ENCODE measurements at regions not wholly inside any gene's neighbourhood (a gene's known extent, or its start where the extent isn't known, plus 50 kb on each side); places are given as distances from the start of the nearest gene placed in this dataset.

DNA sequence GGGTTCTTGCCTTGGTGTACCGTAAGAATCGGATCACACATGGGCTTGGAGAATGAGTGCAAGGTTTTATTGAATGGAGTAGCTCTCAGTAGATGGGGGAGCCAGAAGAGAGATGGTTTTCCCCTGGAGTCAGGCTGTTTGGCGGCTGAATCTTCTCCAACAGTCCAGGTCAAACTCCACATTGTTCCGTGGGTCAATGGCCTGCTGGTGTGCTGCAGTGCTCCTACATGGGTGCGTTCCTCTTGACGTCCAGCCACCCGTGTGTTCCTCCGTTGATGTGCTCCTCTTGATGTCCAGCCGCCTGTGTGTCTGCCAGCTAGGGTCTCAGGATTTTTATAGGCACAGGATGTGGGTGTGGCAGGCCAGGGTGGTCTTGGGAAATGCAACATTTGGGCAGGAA, 69.3 kb upstream of the AGBL1 start:
- intact Hi-C loops (cut with micrococcal nuclease): no loop called here
- Mint-ChIP-seq H3K4me3 (ENCODE audit: unreplicated experiment) (no peak overlapping the region), H3K4me1 (ENCODE audit: insufficient read depth, unreplicated experiment) (no peaks in the 10 kb centered on the region), H3K36me3 (ENCODE audit: insufficient read depth, unreplicated experiment) (no peaks in the 10 kb centered on the region), H3K27ac (ENCODE audit: low read depth, unreplicated experiment) (no peak overlapping the region), H3K9me3 (ENCODE audit: unreplicated experiment) (no peaks in the 10 kb centered on the region), H3K27me3 (ENCODE audit: insufficient read depth, unreplicated experiment) (peaks cover 14% of the 10 kb centered on the region)
- ChIA-PET POLR2A (no interaction called here), CTCF (no interaction called here)
- no TSS peak for BruUV-seq (replicated peaks)
- TF ChIP-seq, protein P1, sequence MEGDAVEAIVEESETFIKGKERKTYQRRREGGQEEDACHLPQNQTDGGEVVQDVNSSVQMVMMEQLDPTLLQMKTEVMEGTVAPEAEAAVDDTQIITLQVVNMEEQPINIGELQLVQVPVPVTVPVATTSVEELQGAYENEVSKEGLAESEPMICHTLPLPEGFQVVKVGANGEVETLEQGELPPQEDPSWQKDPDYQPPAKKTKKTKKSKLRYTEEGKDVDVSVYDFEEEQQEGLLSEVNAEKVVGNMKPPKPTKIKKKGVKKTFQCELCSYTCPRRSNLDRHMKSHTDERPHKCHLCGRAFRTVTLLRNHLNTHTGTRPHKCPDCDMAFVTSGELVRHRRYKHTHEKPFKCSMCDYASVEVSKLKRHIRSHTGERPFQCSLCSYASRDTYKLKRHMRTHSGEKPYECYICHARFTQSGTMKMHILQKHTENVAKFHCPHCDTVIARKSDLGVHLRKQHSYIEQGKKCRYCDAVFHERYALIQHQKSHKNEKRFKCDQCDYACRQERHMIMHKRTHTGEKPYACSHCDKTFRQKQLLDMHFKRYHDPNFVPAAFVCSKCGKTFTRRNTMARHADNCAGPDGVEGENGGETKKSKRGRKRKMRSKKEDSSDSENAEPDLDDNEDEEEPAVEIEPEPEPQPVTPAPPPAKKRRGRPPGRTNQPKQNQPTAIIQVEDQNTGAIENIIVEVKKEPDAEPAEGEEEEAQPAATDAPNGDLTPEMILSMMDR (IDR thresholded peaks at IDR 0.05; ENCODE audit: unreplicated experiment): no peak
- no peak for DNase-seq (ENCODE audit: unreplicated experiment)

DNA sequence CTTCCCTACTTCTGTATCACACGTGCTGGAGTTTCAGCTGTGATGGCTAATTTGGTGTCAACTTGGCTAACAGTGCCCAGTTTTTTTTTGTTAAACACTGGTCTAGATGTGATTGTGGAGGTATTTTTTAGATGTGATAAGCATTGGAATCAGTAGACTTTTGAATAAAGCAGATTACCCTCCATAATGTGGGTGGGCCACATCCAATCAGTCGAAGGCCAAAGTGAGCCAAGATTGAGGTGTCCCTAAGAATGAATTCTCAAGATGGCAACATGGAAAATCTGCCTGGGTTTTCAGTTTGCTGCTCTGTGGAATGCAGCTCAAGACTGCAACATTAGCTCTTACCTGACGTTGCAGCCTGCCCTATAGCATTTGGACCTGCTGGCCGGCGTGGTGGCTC, 68.8 kb upstream of the AGBL1 start:
- H3K4me1 Mint-ChIP-seq (ENCODE audit: insufficient read depth, unreplicated experiment): no peaks in the 10 kb centered on the region
- TF ChIP-seq, protein P1 (IDR thresholded peaks at IDR 0.05; ENCODE audit: unreplicated experiment): no peak
- H3K27ac Mint-ChIP-seq (ENCODE audit: low read depth, unreplicated experiment): no peak overlapping the region
- no peaks in the 10 kb centered on the region for H3K9me3 Mint-ChIP-seq (ENCODE audit: unreplicated experiment)
- intact Hi-C loops (cut with micrococcal nuclease): no loop called here
- ChIA-PET CTCF (no interaction called here), POLR2A (no interaction called here)
- H3K4me3 Mint-ChIP-seq (ENCODE audit: unreplicated experiment): no peak overlapping the region
- H3K27me3 Mint-ChIP-seq (ENCODE audit: insufficient read depth, unreplicated experiment): peaks cover 14% of the 10 kb centered on the region
- H3K36me3 Mint-ChIP-seq (ENCODE audit: insufficient read depth, unreplicated experiment): no peaks in the 10 kb centered on the region
- BruUV-seq (replicated peaks): no TSS peak
- DNase-seq (ENCODE audit: unreplicated experiment): no peak

DNA sequence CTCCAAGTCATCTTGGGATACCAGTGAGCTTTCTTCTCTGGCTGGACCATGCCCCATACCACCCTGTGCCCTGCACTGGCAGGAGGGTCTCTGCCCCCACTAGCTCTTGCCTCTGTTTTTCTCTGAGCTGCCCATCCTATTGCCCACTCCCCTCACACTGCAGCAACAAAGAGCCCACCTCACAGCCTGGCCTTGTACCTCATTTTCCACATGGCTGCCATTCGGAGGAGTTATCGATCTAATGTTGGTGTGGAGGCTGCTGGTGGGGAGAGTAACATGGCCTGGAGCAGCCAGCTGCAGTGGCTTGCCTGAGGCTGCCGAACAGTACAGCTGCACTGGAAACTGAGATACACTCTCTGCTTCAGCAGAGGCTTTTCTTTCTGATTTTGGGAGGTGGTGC, 65.7 kb upstream of the AGBL1 start:
- TF ChIP-seq, protein P1 (IDR thresholded peaks at IDR 0.05; ENCODE audit: unreplicated experiment): no peak
- Mint-ChIP-seq H3K36me3 (ENCODE audit: insufficient read depth, unreplicated experiment) (no peaks in the 10 kb centered on the region), H3K4me3 (ENCODE audit: unreplicated experiment) (no peak overlapping the region), H3K27me3 (ENCODE audit: insufficient read depth, unreplicated experiment) (peaks cover 14% of the 10 kb centered on the region), H3K4me1 (ENCODE audit: insufficient read depth, unreplicated experiment) (peaks cover 6% of the 10 kb centered on the region), H3K9me3 (ENCODE audit: unreplicated experiment) (no peaks in the 10 kb centered on the region), H3K27ac (ENCODE audit: low read depth, unreplicated experiment) (no peak overlapping the region)
- no peak for DNase-seq (ENCODE audit: unreplicated experiment)
- ChIA-PET POLR2A (no interaction called here), CTCF (no interaction called here)
- intact Hi-C loops (cut with micrococcal nuclease): no loop called here
- no TSS peak for BruUV-seq (replicated peaks)

DNA sequence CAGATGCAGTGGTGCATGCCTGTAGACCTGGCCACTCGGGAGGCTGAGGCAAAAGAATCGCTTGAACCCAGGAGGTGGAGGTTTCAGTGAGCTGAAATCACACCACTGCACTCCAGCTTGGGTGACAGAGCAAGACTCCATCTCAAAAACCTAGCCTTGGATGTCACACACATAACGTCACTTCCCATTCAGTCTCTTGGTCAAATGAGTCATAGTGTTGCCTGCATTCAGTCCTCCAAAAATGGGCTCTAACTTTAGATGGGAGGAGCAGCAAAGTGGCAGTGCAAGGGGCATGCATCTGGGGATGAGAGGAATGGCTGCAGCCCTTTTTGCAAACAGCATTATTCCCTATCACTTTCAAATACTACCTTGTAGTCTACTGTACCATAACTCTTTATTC, 62.9 kb upstream of the AGBL1 start:
- no peak overlapping the region for H3K27ac Mint-ChIP-seq (ENCODE audit: low read depth, unreplicated experiment)
- intact Hi-C loops (cut with micrococcal nuclease): no loop called here

More for the DNA sequence above, 62.9 kb upstream of the AGBL1 start:
- no peaks in the 10 kb centered on the region for H3K9me3 Mint-ChIP-seq (ENCODE audit: unreplicated experiment)
- peaks cover 6% of the 10 kb centered on the region for H3K4me1 Mint-ChIP-seq (ENCODE audit: insufficient read depth, unreplicated experiment)
- peak; percentile 29 for DNase-seq (ENCODE audit: unreplicated experiment)
- H3K4me3 Mint-ChIP-seq (ENCODE audit: unreplicated experiment): no peak overlapping the region
- TF ChIP-seq, protein P1 (IDR thresholded peaks at IDR 0.05; ENCODE audit: unreplicated experiment): no peak
- peaks cover 14% of the 10 kb centered on the region for H3K27me3 Mint-ChIP-seq (ENCODE audit: insufficient read depth, unreplicated experiment)
- no peaks in the 10 kb centered on the region for H3K36me3 Mint-ChIP-seq (ENCODE audit: insufficient read depth, unreplicated experiment)
- ChIA-PET CTCF (interaction anchor here (0.7 kb wide), 1 partner anchor 39 kb away, joined by 3 read pairs; no protein-coding TSS in a partner anchor), POLR2A (no interaction called here)
- BruUV-seq (replicated peaks): no TSS peak

Measured in MCF 10A (cell line).